GM12873 (cell line): ENCODE measurements at regions not wholly inside any gene's neighbourhood (a gene's known extent, or its start where the extent isn't known, plus 50 kb on each side); places are given as distances from the start of the nearest gene placed in this dataset.

Experiments used
- CTCF ChIP-seq: IDR thresholded peaks from 2 replicates; pipeline ENCODE4 v1.5.1; 2012; ENCODE audit warnings: low read depth, mild to moderate bottlenecking, moderate library complexity, low read length, control low read depth; ENCODE audit not compliant: insufficient read depth; ENCODE audit errors: missing control alignments

- no peak for TF ChIP-seq CTCF
Measured at GRCh38 chr11:134481933-134482527, 70.0 kb upstream of the B3GAT1 start.

DNA sequence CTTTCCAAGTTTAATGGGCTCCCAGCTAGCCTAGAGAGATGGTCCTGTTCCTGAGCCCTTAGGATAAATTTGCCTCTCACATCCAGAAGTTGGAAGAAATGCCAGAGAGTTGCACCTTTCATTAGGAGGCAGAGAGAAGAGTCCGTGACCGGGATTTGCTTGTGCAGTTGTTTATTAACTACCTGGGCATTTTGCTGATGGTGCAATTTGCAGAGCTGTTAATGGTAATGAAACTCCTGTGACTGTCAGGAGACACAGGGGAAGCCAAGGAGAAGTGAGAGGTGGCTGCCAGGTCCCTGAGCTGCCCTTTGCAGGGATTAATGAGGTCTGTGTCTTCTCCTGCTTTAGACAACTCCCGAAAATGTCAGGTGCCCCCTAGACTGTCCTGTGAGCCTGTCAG, 69.1 kb upstream of the B3GAT1 start:
- no peak for TF ChIP-seq CTCF

DNA sequence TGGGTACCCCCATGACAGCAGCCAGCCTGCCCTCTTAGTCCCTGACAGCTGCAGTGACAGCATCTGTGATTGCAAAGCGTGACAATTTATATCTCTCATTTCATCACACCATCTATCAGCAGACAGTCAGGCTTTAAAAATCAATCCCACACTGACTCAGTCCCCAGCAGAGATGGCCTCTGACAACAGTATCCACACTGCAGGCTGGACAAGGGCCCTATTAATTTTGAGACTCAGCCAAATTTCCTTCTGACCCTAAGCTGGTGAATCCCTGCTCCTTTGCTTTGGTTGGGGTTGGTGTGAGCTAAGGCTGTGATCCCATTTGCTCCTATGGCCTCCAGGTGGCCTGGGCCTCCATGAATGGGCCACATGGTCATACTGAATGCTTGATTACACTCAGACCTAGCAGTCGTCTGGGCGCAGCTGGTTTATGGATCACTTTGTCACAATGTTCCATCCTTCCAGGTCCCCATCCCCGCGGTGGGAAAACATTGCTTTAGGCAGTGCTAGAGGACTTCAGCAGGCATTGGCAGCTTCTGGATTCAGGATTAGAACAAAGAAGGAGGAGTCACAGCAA, 68.2 kb upstream of the B3GAT1 start:
- TF ChIP-seq CTCF = no peak

- TF ChIP-seq CTCF = no peak
Measured at GRCh38 chr11:134479206-134480135, 67.4 kb upstream of the B3GAT1 start.

DNA sequence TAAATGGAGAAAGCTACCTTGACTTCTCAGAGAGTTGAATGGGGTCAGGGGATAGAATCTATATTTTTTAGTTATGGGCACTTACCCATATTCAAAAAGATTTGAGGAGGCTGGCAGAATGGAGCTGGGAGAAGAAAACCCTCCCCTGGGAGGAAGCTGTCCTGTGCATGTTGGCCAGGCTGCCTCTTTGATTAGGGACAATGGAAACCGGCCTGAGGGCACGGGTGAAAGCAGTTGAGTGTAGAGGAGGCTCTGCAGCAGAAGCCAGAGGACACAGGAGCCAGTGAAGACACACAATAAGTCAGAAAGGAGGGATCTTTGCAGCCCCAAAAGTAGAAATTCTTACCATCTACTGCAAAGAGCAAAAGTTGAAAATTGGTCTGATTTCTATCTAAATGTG, 66.6 kb upstream of the B3GAT1 start:
- no peak for TF ChIP-seq CTCF

DNA sequence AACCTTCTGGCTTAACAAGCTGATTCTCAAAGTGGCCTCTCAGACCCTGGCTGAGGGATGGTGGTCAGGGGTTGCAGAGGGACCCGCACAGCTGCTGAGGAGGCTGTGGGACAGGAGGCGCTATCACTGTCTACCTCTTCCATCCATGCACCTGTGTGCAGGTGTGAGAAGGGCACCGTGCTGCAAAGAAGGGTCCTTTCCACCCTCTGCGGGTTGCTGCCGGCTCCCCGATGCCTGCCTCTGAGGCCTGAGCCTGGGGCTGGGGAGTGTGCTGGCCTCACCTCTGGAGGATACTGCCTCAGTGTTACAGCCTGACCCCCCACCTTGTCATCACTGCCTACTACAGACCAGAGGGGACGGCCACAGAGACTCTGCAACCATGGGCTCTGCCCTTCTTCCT, 66.1 kb upstream of the B3GAT1 start:
- no peak for TF ChIP-seq CTCF

- TF ChIP-seq CTCF = no peak
Measured at GRCh38 chr11:134477486-134477885, 65.4 kb upstream of the B3GAT1 start.
